Prostate gland (tissue), 2 donors: ENCODE measurements at regions not wholly inside any gene's neighbourhood (a gene's known extent, or its start where the extent isn't known, plus 50 kb on each side); places are given as distances from the start of the nearest gene placed in this dataset.

Experiments used
- DNase-seq: peaks from one replicate; pipeline ENCODE4 v3.0.0-alpha.2; 2019; ENCODE audit warnings: low spot score
- H3K27ac ChIP-seq, 2 donors: fragments of 200-600 bp; sonication (generic); 2 replicates each; pipeline ENCODE4 v1.5.1; 2017 to 2019
- H3K27me3 ChIP-seq: fragments of 200-600 bp; sonication (generic); replicated peaks from 2 replicates; pipeline ENCODE4 v1.5.1; 2019; ENCODE audit not compliant: insufficient read depth
- H3K36me3 ChIP-seq, 2 donors: fragments of 200-600 bp; sonication (generic); 1 replicate in 1 of 2; 2 replicates in 1 of 2; pipeline versions ENCODE4 v1.5.1 to v1.8.1; 2017 to 2019
- H3K4me1 ChIP-seq: fragments of 200-600 bp; sonication (generic); replicated peaks from 2 replicates; pipeline ENCODE4 v1.5.1; 2019
- H3K4me3 ChIP-seq, 2 donors: fragments of 200-600 bp; sonication (generic); 2 replicates each; pipeline ENCODE4 v1.5.1; 2017 to 2019
- H3K9me3 ChIP-seq: fragments of 200-600 bp; sonication (generic); 2 replicates; pipeline ENCODE4 v1.5.1; 2017
- CTCF ChIP-seq, 4 experiments: fragments of 200-600 bp in 2 of 4; fragments of 450-650 bp in 2 of 4; sonication (generic) in 2 of 4; IDR thresholded peaks; 1 replicate in 3 of 4; 2 replicates in 1 of 4; pipeline ENCODE4 v1.5.1; 2016 to 2019; ENCODE audit warnings: antibody characterized with exemption in 4 of 4, mild to moderate bottlenecking in 2 of 4, moderate library complexity in 2 of 4
- POLR2A ChIP-seq: fragments of 450-650 bp; IDR thresholded peaks from one replicate; pipeline ENCODE4 v1.6.1; 2016; ENCODE audit warnings: antibody characterized with exemption, mild to moderate bottlenecking
- POLR2AphosphoS5 ChIP-seq: sonication (generic); formaldehyde crosslinking; IDR thresholded peaks from one replicate; pipeline ENCODE4 v1.6.1; 2017; ENCODE audit warnings: antibody characterized with exemption
- WGBS: methylation state at CpG from one replicate; pipeline ENCODE4 v1.1.5; 2018; 5-methylcytosine and 5-hydroxymethylcytosine counted together
- intact Hi-C: fragments of 100-400 bp; cut with DNase I; formaldehyde crosslinking; loops from one replicate; pipeline ENCODE4 v1.14.2; 2022

GRCh38 chrX:134737061-134737460 lies 59.9 kb downstream of the PABIR2 start:
- no peak for DNase-seq
- Histone ChIP-seq H3K9me3 (no peaks in the 10 kb centered on the region), H3K27me3 (no peaks in the 10 kb centered on the region), H3K27ac (no peak overlapping the region), H3K4me1 (no peaks in the 10 kb centered on the region), H3K36me3 (no peaks in the 10 kb centered on the region), H3K4me3 (no peak overlapping the region)
- TF ChIP-seq POLR2AphosphoS5 (no peak), CTCF (IDR thresholded peaks at IDR 0.05) (no peak), POLR2A (no peak)
- 53% methylated on average over 6 of the region's 6 CpGs for WGBS
- intact Hi-C loops = loop anchor here (10.0 kb wide), 1 partner anchor 102 kb away; no protein-coding TSS in a partner anchor

- Histone ChIP-seq H3K27ac (no peak overlapping the region), H3K9me3 (no peaks in the 10 kb centered on the region), H3K27me3 (no peaks in the 10 kb centered on the region), H3K4me1 (no peaks in the 10 kb centered on the region), H3K4me3 (no peak overlapping the region), H3K36me3 (no peaks in the 10 kb centered on the region)
- WGBS = 77% methylated on average over 6 of the region's 7 CpGs
- DNase-seq = no peak
- TF ChIP-seq CTCF (IDR thresholded peaks at IDR 0.05) (no peak), POLR2AphosphoS5 (no peak), POLR2A (no peak)
- intact Hi-C loops = loop anchor here (10.0 kb wide), 1 partner anchor 102 kb away; no protein-coding TSS in a partner anchor
Measured at GRCh38 chrX:134736356-134736755, 60.6 kb downstream of the PABIR2 start.

- DNase-seq = no peak
- no peaks in the 10 kb centered on the region for H3K9me3 ChIP-seq
- 88% methylated on average over 2 of the region's 2 CpGs for WGBS
- H3K36me3 ChIP-seq = no peaks in the 10 kb centered on the region
- H3K27ac ChIP-seq = no peak overlapping the region
- no peak for TF ChIP-seq POLR2A
- no peaks in the 10 kb centered on the region for H3K27me3 ChIP-seq
- no peaks in the 10 kb centered on the region for H3K4me1 ChIP-seq
- no peak overlapping the region for H3K4me3 ChIP-seq
- intact Hi-C loops = loop anchor here (10.0 kb wide), 1 partner anchor 100 kb away; no protein-coding TSS in a partner anchor
Measured at GRCh38 chrX:134735015-134735414, 62.0 kb downstream of the PABIR2 start.

GRCh38 chrX:134734466-134734952 lies 62.5 kb downstream of the PABIR2 start:
- intact Hi-C loops = loop anchor here (10.0 kb wide), 1 partner anchor 100 kb away; no protein-coding TSS in a partner anchor
- TF ChIP-seq CTCF (IDR thresholded peaks at IDR 0.05) (no peak), POLR2AphosphoS5 (no peak), POLR2A (no peak)
- Histone ChIP-seq H3K4me3 (no peak overlapping the region), H3K4me1 (no peaks in the 10 kb centered on the region), H3K36me3 (no peaks in the 10 kb centered on the region), H3K27ac (no peak overlapping the region), H3K27me3 (no peaks in the 10 kb centered on the region), H3K9me3 (no peaks in the 10 kb centered on the region)
- no peak for DNase-seq
- 60% methylated on average over 4 of the region's 4 CpGs for WGBS

- no peaks in the 10 kb centered on the region for H3K36me3 ChIP-seq
- 22% methylated on average over 2 of the region's 2 CpGs for WGBS
- no peak for TF ChIP-seq POLR2A
- TF ChIP-seq CTCF (IDR thresholded peaks at IDR 0.05) = no peak
- TF ChIP-seq POLR2AphosphoS5 = no peak
- H3K4me3 ChIP-seq = no peak overlapping the region
- no peak for DNase-seq
- no peak overlapping the region for H3K27ac ChIP-seq
- H3K9me3 ChIP-seq = no peaks in the 10 kb centered on the region
- intact Hi-C loops = loop anchor here (10.0 kb wide), 1 partner anchor 99 kb away; no protein-coding TSS in a partner anchor
- no peaks in the 10 kb centered on the region for H3K27me3 ChIP-seq
- no peaks in the 10 kb centered on the region for H3K4me1 ChIP-seq
Measured at GRCh38 chrX:134733591-134733990, 63.4 kb downstream of the PABIR2 start.
